ENCODE measurements at regions not wholly inside any gene's neighbourhood (a gene's known extent, or its start where the extent isn't known, plus 50 kb on each side); places are given as distances from the start of the nearest gene placed in this dataset.

DNA sequence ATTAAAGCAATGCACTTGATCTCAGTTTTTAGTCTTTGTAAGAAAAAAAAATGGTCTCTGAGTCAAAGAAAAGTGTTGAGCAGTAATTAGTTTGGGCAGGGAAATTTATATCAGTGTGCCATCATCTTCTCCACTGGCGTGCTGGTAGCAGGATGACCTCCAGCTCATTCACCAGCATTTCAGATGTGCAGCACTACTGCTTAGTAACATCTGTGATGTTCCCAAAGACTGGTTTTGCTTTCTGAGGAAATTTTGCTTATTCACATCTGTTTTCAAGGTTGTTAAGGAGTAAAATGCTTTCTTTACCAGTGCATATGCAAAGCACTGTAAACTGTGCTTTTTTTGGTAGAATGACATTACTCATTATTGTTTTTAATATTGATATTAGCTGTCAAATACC, 540.4 kb downstream of the TRAM1L1 start:
- TF ChIP-seq, protein P1, sequence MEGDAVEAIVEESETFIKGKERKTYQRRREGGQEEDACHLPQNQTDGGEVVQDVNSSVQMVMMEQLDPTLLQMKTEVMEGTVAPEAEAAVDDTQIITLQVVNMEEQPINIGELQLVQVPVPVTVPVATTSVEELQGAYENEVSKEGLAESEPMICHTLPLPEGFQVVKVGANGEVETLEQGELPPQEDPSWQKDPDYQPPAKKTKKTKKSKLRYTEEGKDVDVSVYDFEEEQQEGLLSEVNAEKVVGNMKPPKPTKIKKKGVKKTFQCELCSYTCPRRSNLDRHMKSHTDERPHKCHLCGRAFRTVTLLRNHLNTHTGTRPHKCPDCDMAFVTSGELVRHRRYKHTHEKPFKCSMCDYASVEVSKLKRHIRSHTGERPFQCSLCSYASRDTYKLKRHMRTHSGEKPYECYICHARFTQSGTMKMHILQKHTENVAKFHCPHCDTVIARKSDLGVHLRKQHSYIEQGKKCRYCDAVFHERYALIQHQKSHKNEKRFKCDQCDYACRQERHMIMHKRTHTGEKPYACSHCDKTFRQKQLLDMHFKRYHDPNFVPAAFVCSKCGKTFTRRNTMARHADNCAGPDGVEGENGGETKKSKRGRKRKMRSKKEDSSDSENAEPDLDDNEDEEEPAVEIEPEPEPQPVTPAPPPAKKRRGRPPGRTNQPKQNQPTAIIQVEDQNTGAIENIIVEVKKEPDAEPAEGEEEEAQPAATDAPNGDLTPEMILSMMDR (IDR thresholded peaks at IDR 0.05): no peak
- no peak for TF ChIP-seq POLR2A (IDR thresholded peaks at IDR 0.05)
- no peak for TF ChIP-seq POLR2AphosphoS5 (IDR thresholded peaks at IDR 0.05; ENCODE audit: insufficient read depth in 1 of 2, low read depth in 1 of 2)

All from vagina (tissue), 2 donors.